SK-N-DZ (cell line): ENCODE measurements at regions not wholly inside any gene's neighbourhood (a gene's known extent, or its start where the extent isn't known, plus 50 kb on each side); places are given as distances from the start of the nearest gene placed in this dataset.
"Not testable (repeated sequence)": the region's sequence is repeated elsewhere in the genome, so short reads cannot be mapped to it uniquely, and the experiment has no call there.

Source experiments
- DNase-seq: peaks from one replicate; pipeline ENCODE4 v3.0.0-alpha.2; 2015; ENCODE audit warnings: low spot score

DNA sequence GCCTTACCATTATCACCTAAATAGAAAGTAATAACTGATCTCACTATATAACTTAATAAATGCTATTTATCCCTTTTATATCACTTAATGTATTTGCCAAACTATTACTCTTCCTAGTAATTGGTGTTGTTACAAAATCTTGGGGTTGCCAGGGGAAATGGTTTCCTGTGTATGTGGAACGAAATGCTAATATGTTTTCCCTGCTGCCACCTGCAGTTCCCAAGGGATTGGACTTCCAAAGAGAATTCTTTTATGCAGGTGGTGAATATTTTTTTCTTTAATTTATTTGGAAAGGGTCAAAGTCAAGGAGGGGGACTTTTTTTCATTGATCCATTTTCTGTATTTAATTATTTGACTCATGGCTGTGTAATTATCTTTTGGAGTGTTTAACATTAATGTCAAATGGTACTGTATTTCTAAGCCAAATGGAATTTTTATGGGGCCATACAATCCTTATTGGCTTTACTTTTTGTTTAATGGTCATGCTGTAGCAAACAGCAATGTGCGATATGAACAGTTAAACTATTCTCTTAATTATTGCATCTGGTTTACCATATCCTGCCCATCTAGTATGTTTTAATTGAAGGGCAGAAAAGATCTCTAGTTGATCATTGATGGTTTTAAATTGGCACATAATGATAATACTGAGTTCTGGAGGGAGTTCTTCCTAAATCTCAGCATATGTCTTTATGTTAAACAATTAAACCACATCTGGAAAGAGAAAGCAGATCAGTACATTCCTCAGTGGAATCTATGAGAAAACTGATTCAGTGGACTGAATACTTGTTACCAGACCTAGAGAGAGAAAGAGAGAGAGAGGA lies 486.3 kb downstream of the TTLL7 start:
- DNase-seq = no peak

GRCh38 chr1:83511146-83511726 lies 487.7 kb downstream of the TTLL7 start:
- no peak for DNase-seq

DNA sequence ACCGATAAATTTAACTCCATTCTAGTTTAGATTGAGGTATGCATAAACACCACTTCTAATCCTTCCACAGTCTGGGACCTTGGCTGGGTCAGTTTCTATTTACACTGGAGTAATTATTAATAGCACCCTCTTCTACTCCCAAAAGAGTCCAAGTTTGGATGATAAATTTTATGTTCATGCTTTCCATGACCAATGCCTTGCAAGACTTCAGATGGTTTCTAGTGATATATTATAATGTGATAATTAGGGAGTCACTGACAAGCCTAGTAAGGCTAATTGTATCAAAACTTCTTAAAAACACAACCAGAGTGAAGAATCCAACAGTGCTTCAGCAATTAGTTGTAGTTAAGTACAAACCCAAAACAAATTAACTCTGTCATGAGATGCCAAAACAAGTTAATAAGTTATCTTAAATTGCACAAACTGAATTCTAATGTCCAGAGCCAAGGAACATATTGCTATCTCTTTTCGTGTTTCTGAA lies 489.6 kb downstream of the TTLL7 start:
- DNase-seq = no peak

- DNase-seq = no peak
These were observed 490.3 kb downstream of the TTLL7 start for GRCh38 chr1:83508485-83509151.

- no peak for DNase-seq
These were observed 493.8 kb downstream of the TTLL7 start for GRCh38 chr1:83505148-83505547.

GRCh38 chr1:83503153-83503552 lies 495.8 kb downstream of the TTLL7 start:
- no peak for DNase-seq

DNA sequence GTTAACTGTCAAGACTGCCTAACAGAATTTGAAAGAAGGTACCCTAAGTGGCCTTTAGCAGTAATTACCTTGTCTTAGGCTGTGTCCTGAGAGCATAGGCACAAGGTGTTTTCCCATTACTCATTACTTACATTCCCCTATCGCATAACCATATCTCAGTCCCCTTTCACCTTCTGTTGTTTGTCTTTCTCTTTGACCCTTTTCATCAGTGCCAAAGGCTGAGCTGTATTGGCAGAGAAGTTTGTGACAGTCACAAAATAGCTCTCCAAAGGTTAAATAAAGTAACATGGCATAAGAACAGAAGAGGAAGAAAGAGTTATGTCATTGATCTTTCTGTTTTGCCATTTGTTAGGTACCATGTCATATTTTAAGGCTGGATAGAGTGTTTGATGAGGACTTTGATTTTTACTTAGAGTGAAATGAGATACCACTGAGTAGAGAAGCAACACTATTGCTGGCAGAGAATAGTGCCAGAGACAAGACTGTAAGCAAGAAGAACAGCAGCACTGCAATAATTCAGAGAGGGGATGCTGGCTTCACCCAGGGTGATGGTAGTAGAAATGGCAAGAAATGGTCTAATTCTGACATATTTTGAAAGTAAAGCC lies 497.8 kb downstream of the TTLL7 start:
- DNase-seq = peak; percentile 97

GRCh38 chr1:83500531-83500930 lies 498.4 kb downstream of the TTLL7 start:
- DNase-seq = peak; percentile 91

DNA sequence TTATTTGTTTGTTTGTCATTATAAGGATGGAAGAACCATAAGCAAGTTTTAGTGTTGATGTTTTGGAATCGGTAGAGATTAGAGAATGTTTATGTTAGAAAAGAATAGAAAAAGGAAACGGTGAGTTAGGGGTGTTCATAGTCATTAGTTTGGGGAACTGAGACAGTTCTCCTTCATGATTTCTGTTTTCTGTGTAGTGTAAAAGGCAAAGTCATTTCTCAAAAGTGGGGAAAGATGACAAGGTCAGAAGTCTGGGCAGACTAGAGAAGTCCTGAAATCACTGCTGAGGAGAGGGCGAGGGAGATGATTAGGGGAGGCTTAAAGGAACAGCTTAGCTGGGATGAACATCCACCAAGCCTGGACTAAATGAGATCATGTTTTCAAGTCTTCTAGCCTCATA lies 498.9 kb downstream of the TTLL7 start:
- DNase-seq = peak; percentile 80

DNA sequence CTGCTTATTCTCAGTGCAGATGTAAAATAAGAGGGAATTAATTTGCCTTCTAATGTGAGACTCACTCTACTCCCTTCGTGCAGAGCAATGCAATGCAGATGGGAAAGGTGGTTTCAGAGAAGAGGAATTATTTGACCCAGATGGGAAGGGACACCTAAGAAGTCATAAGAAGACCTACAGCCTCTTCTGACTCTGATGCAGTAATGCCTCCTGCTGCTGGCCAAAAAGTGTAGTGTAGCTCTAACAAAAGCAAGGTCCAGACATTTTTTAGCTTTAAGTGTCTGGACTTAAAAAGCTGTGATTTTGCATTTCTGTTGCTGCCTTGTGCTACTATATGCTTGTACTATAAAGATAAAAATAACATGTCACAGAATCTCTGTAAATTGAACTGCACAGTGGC lies 501.4 kb downstream of the TTLL7 start:
- DNase-seq = peak; percentile 58

- no peak for DNase-seq
These were observed 503.4 kb downstream of the TTLL7 start for GRCh38 chr1:83495560-83495959.

- no peak for DNase-seq
These were observed 505.3 kb downstream of the TTLL7 start for GRCh38 chr1:83493633-83494032.

GRCh38 chr1:83491930-83492329 lies 507.0 kb downstream of the TTLL7 start:
- DNase-seq = no peak

- DNase-seq = no peak
These were observed 507.9 kb downstream of the TTLL7 start for GRCh38 chr1:83490988-83491387.

GRCh38 chr1:83488105-83488504 lies 510.8 kb downstream of the TTLL7 start:
- not testable (repeated sequence) for DNase-seq

GRCh38 chr1:83487460-83487859 lies 511.5 kb downstream of the TTLL7 start:
- not testable (repeated sequence) for DNase-seq

DNA sequence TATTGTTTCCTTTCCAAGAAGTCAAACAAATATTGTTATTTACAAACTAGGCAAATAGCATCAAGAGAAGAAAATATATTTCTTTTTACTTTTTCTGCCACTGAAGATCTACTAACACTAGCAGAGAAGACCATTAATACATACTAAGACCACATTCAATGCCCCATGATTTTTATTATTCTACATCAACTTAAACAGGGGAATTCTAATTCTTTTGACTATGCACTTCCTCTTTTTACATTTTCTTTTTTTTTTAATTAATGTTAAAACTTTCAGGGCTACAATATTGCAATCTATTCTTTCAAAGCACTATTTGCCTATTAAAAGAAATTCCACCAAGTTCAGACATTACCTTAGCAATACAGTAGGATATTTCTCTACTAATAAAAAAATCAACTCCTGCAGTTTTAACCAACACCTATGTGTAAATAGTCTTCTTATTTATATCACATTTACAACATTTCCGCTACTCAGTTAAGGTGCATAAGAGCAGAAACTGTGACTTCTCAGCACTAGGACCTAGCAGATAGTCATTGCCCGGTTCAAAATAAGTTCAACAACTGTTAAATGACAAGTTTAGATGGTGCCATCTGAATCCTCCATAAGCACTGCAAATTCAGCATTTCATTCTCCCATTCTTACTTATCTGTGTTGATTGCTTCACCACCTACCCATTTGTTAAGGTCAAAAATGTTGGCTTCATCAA lies 513.5 kb downstream of the TTLL7 start:
- DNase-seq = not testable (repeated sequence)

DNA sequence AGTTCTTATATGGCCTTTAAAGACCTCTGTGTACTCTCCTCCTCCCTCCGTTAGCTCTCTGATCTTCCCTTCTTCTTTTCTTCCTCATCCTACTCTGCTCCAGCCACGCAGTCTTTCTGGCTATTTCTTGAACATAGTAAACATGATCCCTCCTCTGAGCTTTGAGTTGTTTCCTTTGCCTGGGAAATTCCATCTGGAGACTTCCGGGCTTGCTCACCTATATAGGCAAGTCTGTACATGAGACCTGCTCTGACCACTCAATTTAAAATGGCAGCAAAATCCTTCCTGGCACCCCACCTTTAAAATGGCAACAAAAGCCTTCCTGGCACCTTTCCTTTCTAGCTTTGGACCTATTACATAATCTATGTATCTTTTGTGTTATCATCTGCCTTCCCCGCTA lies 517.6 kb downstream of the TTLL7 start:
- DNase-seq = not testable (repeated sequence)

DNA sequence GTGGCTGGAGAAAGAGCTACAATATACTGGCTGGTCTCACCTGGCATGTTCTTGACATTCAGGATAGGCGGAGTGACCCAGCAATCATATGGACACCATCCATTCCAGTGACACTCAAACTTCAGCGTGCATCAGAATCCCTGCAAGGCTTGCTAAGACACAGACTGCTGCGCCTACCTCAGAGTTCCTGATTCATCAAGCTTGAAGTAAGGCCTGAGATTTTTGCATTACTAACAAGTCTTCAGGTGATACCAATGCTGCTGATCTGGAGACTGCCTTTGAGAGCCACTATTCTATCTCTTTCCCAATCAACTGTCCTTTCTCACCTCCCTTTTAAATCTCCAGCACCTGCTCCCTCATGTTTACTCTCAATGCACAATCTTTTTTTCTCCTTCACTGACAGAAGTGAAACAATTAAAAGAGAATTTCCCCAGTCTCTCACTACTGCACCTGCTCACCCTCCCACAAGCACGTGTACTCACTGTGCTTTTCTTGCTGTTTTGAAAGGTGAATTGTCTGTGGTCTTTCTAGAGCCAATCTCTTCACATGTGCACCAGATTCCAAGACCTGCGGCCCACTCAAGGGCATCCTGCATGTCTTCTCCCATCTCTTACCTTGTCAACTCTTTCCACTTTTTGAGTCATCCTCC lies 519.2 kb downstream of the TTLL7 start:
- DNase-seq = not testable (repeated sequence)

GRCh38 chr1:83478127-83478526 lies 520.8 kb downstream of the TTLL7 start:
- DNase-seq = not testable (repeated sequence)

GRCh38 chr1:83476518-83476917 lies 522.4 kb downstream of the TTLL7 start:
- DNase-seq = not testable (repeated sequence)
